A673 (cell line): ENCODE measurements at regions not wholly inside any gene's neighbourhood (a gene's known extent, or its start where the extent isn't known, plus 50 kb on each side); places are given as distances from the start of the nearest gene placed in this dataset.

ENCODE experiments used
- CTCF ChIP-seq: fragments of 300-800, 200-600 bp; sonication (generic); conservative IDR thresholded peaks from 2 replicates; pipeline ENCODE4 v1.5.1; 2017; ENCODE audit warnings: low read depth, mild to moderate bottlenecking, antibody characterized with exemption, low read length, moderate library complexity, mixed read lengths
- EZH2 ChIP-seq: fragments of 200-600 bp; sonication (generic); IDR thresholded peaks from 2 replicates; pipeline ENCODE4 v1.6.1; 2017; ENCODE audit warnings: borderline replicate concordance, low read depth, mild to moderate bottlenecking, mixed read lengths, antibody characterized with exemption, low read length; ENCODE audit not compliant: poor library complexity, severe bottlenecking

GRCh38 chr9:19595003-19595402 lies 186.2 kb downstream of the ACER2 start:
- no peak for TF ChIP-seq CTCF
- TF ChIP-seq EZH2, result no peak
